H1 (cell line): ENCODE measurements at regions not wholly inside any gene's neighbourhood (a gene's known extent, or its start where the extent isn't known, plus 50 kb on each side); places are given as distances from the start of the nearest gene placed in this dataset.

Experiments used
- CTCF ChIA-PET: fragments of 300-600 bp; sonication (Branson Sonifier 250); formaldehyde crosslinking; loops from one replicate; lab custom pipeline; 2021; ENCODE audit not compliant: partially characterized antibody; lab: Charles Lee
- POLR2A ChIA-PET: fragments of 300-600 bp; sonication (Branson Sonifier 250); formaldehyde crosslinking; loops from one replicate; lab custom pipeline; 2021; ENCODE audit warnings: inconsistent platforms; ENCODE audit not compliant: partially characterized antibody; lab: Charles Lee
- DNase-seq, 2 experiments: peaks; one replicate each; pipeline versions ENCODE4 v3.0.0 to v3.0.0-alpha.2; 2010 to 2022; ENCODE audit warnings: low spot score in 2 of 2, low read depth in 1 of 2, mixed read lengths in 1 of 2
- FAIRE-seq: peaks from 2 replicates; lab custom pipeline; 2011; peaks lifted over from hg19 to GRCh38; lab: Jason Lieb, UNC
- H2AFZ ChIP-seq: 2 replicates; pipeline ENCODE4 v1.8.1; 2012; ENCODE audit warnings: low read length, inconsistent platforms
- H2AK5ac ChIP-seq: 2 replicates; pipeline ENCODE4 v1.6.1; 2013; ENCODE audit warnings: low read depth, low read length
- H2BK120ac ChIP-seq: replicated peaks from 2 replicates; pipeline ENCODE3; 2013; ENCODE audit warnings: low read depth, low read length, inconsistent platforms
- H2BK12ac ChIP-seq: 2 replicates; pipeline ENCODE4 v1.6.1; 2013; ENCODE audit warnings: low read depth, low read length
- H2BK15ac ChIP-seq: 2 replicates; pipeline ENCODE4 v1.6.1; 2013; ENCODE audit warnings: low read length
- H2BK20ac ChIP-seq: 2 replicates; pipeline ENCODE4 v1.6.1; 2013; ENCODE audit warnings: low read length
- H2BK5ac ChIP-seq: 2 replicates; pipeline ENCODE4 v1.6.1; 2013; ENCODE audit warnings: low read depth, low read length
- H3K14ac ChIP-seq: 2 replicates; pipeline ENCODE4 v1.6.1; 2013; ENCODE audit warnings: inconsistent platforms; ENCODE audit not compliant: insufficient read length
- H3K18ac ChIP-seq: 2 replicates; pipeline ENCODE4 v1.6.1; 2013; ENCODE audit warnings: low read length; ENCODE audit errors: extremely low read depth
- H3K23ac ChIP-seq: 2 replicates; pipeline ENCODE4 v1.6.1; 2013; ENCODE audit warnings: inconsistent platforms; ENCODE audit not compliant: insufficient read length
- H3K23me2 ChIP-seq: 2 replicates; pipeline ENCODE4 v1.6.1; 2013; ENCODE audit warnings: low read depth, low read length
- H3K27ac ChIP-seq: 2 replicates; pipeline ENCODE4 v1.6.1; 2011; ENCODE audit warnings: low read depth, low read length, inconsistent platforms
- H3K27me3 ChIP-seq, 4 experiments: replicated peaks in 1 of 4; 1 replicate in 1 of 4; 2 replicates in 3 of 4; pipeline versions ENCODE4 v1.6.1 to v1.8.1; 2011 to 2013; ENCODE audit warnings: low read length in 3 of 4, mild to moderate bottlenecking in 3 of 4, inconsistent platforms in 2 of 4, mixed read lengths in 2 of 4, moderate library complexity in 1 of 4; ENCODE audit not compliant: control insufficient read depth in 3 of 4, insufficient read depth in 3 of 4; ENCODE audit errors: extremely low read depth in 1 of 4
- H3K36me3 ChIP-seq, 4 experiments: 2 replicates each; pipeline versions ENCODE4 v1.6.1 to v1.8.1; 2011 to 2013; ENCODE audit warnings: mild to moderate bottlenecking in 4 of 4, low read length in 3 of 4, moderate library complexity in 2 of 4, control low read depth in 1 of 4, inconsistent platforms in 1 of 4; ENCODE audit not compliant: insufficient read depth in 4 of 4, control insufficient read depth in 2 of 4
- H3K4ac ChIP-seq: replicated peaks from 2 replicates; pipeline ENCODE3; 2013; ENCODE audit warnings: low read length, low read depth, mixed read lengths, inconsistent platforms; ENCODE audit not compliant: insufficient read length
- H3K4me1 ChIP-seq, 4 experiments: replicated peaks in 1 of 4; 1 replicate in 1 of 4; 2 replicates in 3 of 4; pipeline versions ENCODE4 v1.6.1 to v1.8.1; 2011 to 2013; ENCODE audit warnings: low read length in 3 of 4, inconsistent platforms in 2 of 4, mixed read lengths in 1 of 4; ENCODE audit not compliant: insufficient read depth in 4 of 4, control insufficient read depth in 3 of 4
- H3K4me2 ChIP-seq, 2 experiments: 2 replicates each; pipeline versions ENCODE4 v1.6.1 to v1.8.1; 2011 to 2013; ENCODE audit warnings: low read depth in 2 of 2, low read length in 2 of 2, control low read depth in 1 of 2, inconsistent platforms in 1 of 2, mild to moderate bottlenecking in 1 of 2; ENCODE audit not compliant: insufficient read depth in 1 of 2
- H3K4me3 ChIP-seq, 4 experiments: fragments of 200-600, 300-600 bp in 1 of 4; sonication (generic), shearing (Covaris generic), sonication (Bioruptor Twin) in 1 of 4; 2 replicates each; pipeline versions ENCODE4 v1.5.1 to v1.8.1; 2011 to 2016; ENCODE audit warnings: low read length in 4 of 4, low read depth in 3 of 4, control low read depth in 2 of 4, inconsistent platforms in 2 of 4, mild to moderate bottlenecking in 2 of 4, mixed read lengths in 1 of 4, moderate library complexity in 1 of 4; ENCODE audit not compliant: insufficient read depth in 2 of 4; ENCODE audit errors: extremely low read depth in 1 of 4
- H3K56ac ChIP-seq: replicated peaks from 2 replicates; pipeline ENCODE3; 2013; ENCODE audit warnings: low read depth, mild to moderate bottlenecking, mixed read lengths, low read length, inconsistent platforms; ENCODE audit not compliant: insufficient read length
- H3K79me1 ChIP-seq: 2 replicates; pipeline ENCODE4 v1.6.1; 2013; ENCODE audit warnings: low read depth, low read length, control low read depth
- H3K79me2 ChIP-seq, 2 experiments: 2 replicates each; pipeline versions ENCODE4 v1.6.1 to v1.8.1; 2012 to 2013; ENCODE audit warnings: low read length in 2 of 2, mild to moderate bottlenecking in 2 of 2, inconsistent platforms in 1 of 2; ENCODE audit not compliant: insufficient read depth in 2 of 2, control insufficient read depth in 1 of 2
- H3K9ac ChIP-seq, 4 experiments: replicated peaks in 1 of 4; 1 replicate in 1 of 4; 2 replicates in 3 of 4; pipeline versions ENCODE4 v1.6.1 to v1.8.1; 2011 to 2013; ENCODE audit warnings: low read depth in 3 of 4, low read length in 3 of 4, control low read depth in 2 of 4, mild to moderate bottlenecking in 2 of 4, moderate library complexity in 2 of 4, inconsistent platforms in 1 of 4; ENCODE audit errors: extremely low read depth in 1 of 4
- H3K9me3 ChIP-seq, 2 experiments: 2 replicates each; pipeline versions ENCODE4 v1.6.1 to v1.8.1; 2012 to 2013; ENCODE audit warnings: mild to moderate bottlenecking in 2 of 2, moderate library complexity in 2 of 2, control low read depth in 1 of 2, inconsistent platforms in 1 of 2, low read depth in 1 of 2, low read length in 1 of 2, mixed read lengths in 1 of 2; ENCODE audit not compliant: insufficient read depth in 2 of 2
- H4K20me1 ChIP-seq, 2 experiments: replicated peaks in 1 of 2; 2 replicates each; pipeline versions ENCODE3 to v1.8.1; 2011 to 2013; ENCODE audit warnings: inconsistent platforms in 2 of 2, low read length in 2 of 2, mild to moderate bottlenecking in 1 of 2; ENCODE audit not compliant: insufficient read depth in 2 of 2, control insufficient read depth in 1 of 2
- H4K5ac ChIP-seq: 2 replicates; pipeline ENCODE4 v1.6.1; 2013; ENCODE audit warnings: low read length, low read depth, mixed read lengths, inconsistent platforms; ENCODE audit not compliant: insufficient read length
- H4K8ac ChIP-seq: 2 replicates; pipeline ENCODE4 v1.8.0; 2013; ENCODE audit warnings: mild to moderate bottlenecking, moderate library complexity, low read length, inconsistent platforms; ENCODE audit not compliant: insufficient read depth; ENCODE audit errors: extremely low read depth
- H4K91ac ChIP-seq: replicated peaks from 2 replicates; pipeline ENCODE3; 2013; ENCODE audit warnings: low read length, mixed read lengths, inconsistent platforms; ENCODE audit not compliant: insufficient read length
- WGBS, 2 experiments: shearing (Covaris generic) in 1 of 2; methylation state at CpG; one replicate each; pipeline versions ENCODE4 v1.1.6 to v1.1.7; 2013 to 2015; ENCODE audit warnings: low lambda C conversion rate in 2 of 2, mixed read lengths in 2 of 2, inconsistent platforms in 1 of 2, low coverage in 1 of 2, missing lambda C conversion rate in 1 of 2; ENCODE audit not compliant: insufficient replicate concordance in 2 of 2, insufficient coverage in 1 of 2, insufficient read length in 1 of 2; ENCODE audit errors: extremely low coverage in 1 of 2, missing lambda C conversion rate in 1 of 2; 5-methylcytosine and 5-hydroxymethylcytosine counted together

- no peaks in the 10 kb centered on the region for H3K79me2 ChIP-seq
- H3K4me3 ChIP-seq: no peak overlapping the region
- H4K20me1 ChIP-seq: no peaks in the 10 kb centered on the region
- no peaks in the 10 kb centered on the region for H3K36me3 ChIP-seq
- no peak overlapping the region for H2BK20ac ChIP-seq
- DNase-seq (no peak), FAIRE-seq (no peak)
- H2BK15ac ChIP-seq: no peak overlapping the region
- H3K23me2 ChIP-seq: no peaks in the 10 kb centered on the region
- no peaks in the 10 kb centered on the region for H3K27me3 ChIP-seq
- no peak overlapping the region for H3K27ac ChIP-seq
- no peak overlapping the region for H3K14ac ChIP-seq
- no peak overlapping the region for H4K5ac ChIP-seq
- WGBS, 2 experiments: 87% methylated on average over 1 of the region's 1 CpG; no CpG with 5 or more reads in 1 of the 2 experiments
- H3K4me1 ChIP-seq: no peaks in the 10 kb centered on the region
- no peak overlapping the region for H3K4ac ChIP-seq
- H3K4me2 ChIP-seq: no peak overlapping the region
- no peak overlapping the region for H3K18ac ChIP-seq
- H3K79me1 ChIP-seq: no peaks in the 10 kb centered on the region
- H3K23ac ChIP-seq: no peak overlapping the region
- no peak overlapping the region for H2AFZ ChIP-seq
- no peak overlapping the region for H2BK5ac ChIP-seq
- H2BK120ac ChIP-seq: no peak overlapping the region
- no peak overlapping the region for H3K9ac ChIP-seq
- no peaks in the 10 kb centered on the region for H3K9me3 ChIP-seq
- ChIA-PET CTCF (interaction anchor here (1.4 kb wide), 1 partner anchor 201 kb away, joined by 3 read pairs; no protein-coding TSS in a partner anchor), POLR2A (interaction anchor here (0.6 to 1.3 kb wide), 2 partner anchors 62 to 521 kb away, joined by 3 to 6 read pairs; no protein-coding TSS in a partner anchor)
- H2BK12ac ChIP-seq: no peak overlapping the region
- H4K91ac ChIP-seq: no peak overlapping the region
- no peak overlapping the region for H4K8ac ChIP-seq
- no peak overlapping the region for H3K56ac ChIP-seq
- no peak overlapping the region for H2AK5ac ChIP-seq
Observed at GRCh38 chr12:92206596-92206995, 61.0 kb upstream of the BTG1 start.
